ENCODE measurements at regions not wholly inside any gene's neighbourhood (a gene's known extent, or its start where the extent isn't known, plus 50 kb on each side); places are given as distances from the start of the nearest gene placed in this dataset.

- TF ChIP-seq CTCF (IDR thresholded peaks at IDR 0.05 in 2 of 3, conservative IDR thresholded peaks at IDR 0.05 in 1 of 3; ENCODE audit: control insufficient read depth in 2 of 3, extremely low read depth in 1 of 3, insufficient read depth in 1 of 3, low read depth in 3 of 3, low read length in 3 of 3) = no peak
- TF ChIP-seq IRF3 (IDR thresholded peaks at IDR 0.05) = no peak
- TF ChIP-seq NFIC (IDR thresholded peaks at IDR 0.05; ENCODE audit: low read depth, low read length) = no peak
- no peak for TF ChIP-seq USF2 (IDR thresholded peaks at IDR 0.05; ENCODE audit: borderline replicate concordance, low read depth, low read length)
- TF ChIP-seq EGR1 (IDR thresholded peaks at IDR 0.05; ENCODE audit: borderline replicate concordance in 1 of 2, low read depth in 2 of 2, low read length in 2 of 2) = no peak
- no peak for TF ChIP-seq MYC (IDR thresholded peaks at IDR 0.05; ENCODE audit: insufficient read depth, insufficient read length, insufficient replicate concordance, low read length, severe bottlenecking)
- TF ChIP-seq RELA (IDR thresholded peaks at IDR 0.05; ENCODE audit: borderline replicate concordance, partially characterized antibody) = no peak
These were observed 675.1 kb downstream of the GRXCR1 start for GRCh38 chr4:43567644-43568043.

Data from GM12878 (cell line).